Stimulated activated CD4-positive, alpha-beta T cell treated with anti-CD3 and anti-CD28 coated beads, TNF-alpha, amount 100 ng/mL, for 1 hour (primary cell): ENCODE measurements at regions not wholly inside any gene's neighbourhood (a gene's known extent, or its start where the extent isn't known, plus 50 kb on each side); places are given as distances from the start of the nearest gene placed in this dataset.
"Not testable (repeated sequence)": the region's sequence is repeated elsewhere in the genome, so short reads cannot be mapped to it uniquely, and the experiment has no call there.

Source experiments
- DNase-seq, 3 donors: peaks; one replicate each; pipeline ENCODE4 v3.0.0-alpha.2; 2020; ENCODE audit warnings: low read depth in 3 of 3, low spot score in 1 of 3

DNA sequence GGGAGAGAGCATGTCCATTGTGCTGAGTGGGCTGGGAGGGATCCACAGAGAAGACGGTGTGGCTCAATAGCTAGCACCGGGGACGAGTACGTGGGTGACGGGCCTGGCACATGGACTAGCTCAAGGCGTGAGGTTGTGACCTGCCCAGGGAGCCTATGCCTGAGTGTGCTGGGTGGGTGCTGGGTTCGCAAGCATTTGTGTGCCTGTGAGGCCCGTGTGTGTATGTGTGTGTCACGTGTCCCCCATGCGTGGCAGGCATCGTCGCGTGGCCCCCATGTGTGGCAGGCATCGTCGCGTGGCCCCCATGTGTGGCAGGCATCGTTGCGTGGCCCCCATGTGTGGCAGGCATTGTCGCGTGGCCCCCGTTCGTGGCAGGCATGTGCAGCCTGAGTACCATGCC, 109.2 kb downstream of the TMEM121 start:
- no peak for DNase-seq

DNA sequence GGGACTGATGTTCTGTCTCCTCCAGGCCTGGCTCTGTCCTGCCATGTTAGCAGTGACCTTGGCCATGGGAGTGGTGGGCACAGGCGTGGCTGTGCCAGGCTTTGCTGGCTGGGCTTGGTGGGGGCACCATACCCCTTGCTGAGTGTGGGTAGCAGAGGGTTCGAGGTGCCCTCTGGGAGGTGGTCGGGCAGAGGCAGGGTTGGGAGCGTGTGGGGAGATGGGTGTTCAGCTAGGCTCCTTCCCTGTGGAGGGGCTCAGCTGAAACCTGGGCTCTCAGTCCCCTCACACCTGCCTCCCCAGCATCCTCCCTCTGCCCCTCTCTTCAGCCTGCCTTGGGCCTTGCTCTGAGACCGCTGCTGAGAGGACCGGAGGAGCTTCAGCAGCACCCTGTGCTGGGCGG, 109.6 kb downstream of the TMEM121 start:
- DNase-seq = not testable (repeated sequence)

DNA sequence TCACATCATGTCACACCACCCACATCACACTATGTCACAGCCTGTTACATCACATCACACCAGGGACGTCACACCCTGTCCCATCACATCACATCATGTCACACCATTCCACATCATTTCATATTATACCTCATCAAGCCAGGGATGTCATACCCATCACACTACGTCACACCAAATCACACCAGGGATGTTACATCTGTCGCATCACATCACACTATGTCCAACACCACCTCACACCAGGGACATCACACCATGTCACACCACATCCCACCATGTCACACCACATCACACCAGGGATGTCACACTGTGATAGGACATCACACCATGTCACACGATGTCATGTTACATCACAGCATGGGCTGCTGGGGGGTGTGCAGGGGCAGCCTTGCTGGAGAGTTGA, 110.6 kb downstream of the TMEM121 start:
- DNase-seq = no peak

DNA sequence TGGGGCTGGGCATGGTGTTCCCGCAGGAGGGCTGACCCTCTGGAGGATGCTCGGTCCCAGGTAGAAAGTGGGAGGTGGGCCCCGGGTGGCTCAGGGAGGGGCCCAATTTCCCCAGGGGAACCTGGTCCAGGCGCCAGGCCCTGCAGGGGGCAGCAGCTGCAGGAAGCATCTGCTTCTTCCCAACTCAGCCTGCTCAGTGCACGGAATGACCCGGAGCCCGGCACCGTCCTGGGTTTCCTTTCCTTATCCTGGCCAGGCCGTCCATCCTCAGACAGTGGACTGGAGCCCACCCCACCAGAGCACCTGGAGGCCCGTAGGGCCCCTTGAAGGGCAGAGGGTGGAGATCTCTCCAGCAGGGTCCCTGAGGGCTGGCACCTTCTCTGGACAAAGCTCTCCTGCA, 111.0 kb downstream of the TMEM121 start:
- DNase-seq = not testable (repeated sequence)

DNA sequence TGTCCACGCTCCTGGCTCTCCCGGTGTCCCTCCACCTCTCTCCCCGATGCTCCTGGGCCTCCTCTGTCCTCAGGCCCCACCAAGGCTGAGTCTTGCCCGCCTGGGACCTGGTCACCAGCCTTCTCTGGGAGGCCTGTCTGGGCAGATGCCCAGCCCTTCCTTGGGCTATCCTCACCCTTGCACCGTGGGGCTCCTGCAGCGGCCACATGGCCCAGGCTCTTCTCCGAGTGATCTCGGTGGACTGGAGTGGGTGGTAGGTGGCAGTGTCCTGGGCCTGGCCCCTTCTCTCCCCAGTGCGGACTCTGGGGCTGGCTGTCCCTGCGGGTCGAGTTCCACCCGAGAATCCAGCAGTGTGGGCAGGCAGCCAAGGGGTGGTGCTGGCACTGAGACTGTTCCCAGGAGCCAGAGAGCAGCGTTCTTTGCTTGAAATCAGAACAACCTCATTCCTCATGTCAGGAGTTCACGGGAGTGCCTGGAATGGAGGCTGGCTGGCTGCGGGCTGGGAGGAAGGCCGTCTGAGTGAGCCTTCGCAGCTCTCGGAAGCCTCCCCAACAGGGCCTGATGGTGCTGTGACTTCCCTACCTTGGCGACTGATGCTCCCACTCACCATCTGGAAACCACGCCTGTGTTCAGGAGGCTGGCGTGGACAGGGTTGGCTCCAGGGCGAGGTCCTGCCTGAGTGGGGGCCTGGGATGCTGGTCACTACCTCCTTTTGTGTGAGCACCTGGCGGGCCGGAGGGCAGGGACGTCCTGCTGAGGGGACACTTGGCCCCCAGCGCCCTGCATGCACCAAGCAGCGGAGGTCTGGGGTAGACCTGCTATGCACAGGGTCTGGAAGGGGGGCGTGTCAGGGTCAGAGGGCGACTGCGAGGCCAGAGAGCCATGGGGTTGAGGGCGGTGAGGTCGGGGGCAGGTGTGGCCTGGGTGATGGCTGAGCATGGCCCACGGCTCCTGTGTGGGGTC, 113.9 kb downstream of the TMEM121 start:
- DNase-seq = not testable (repeated sequence)

DNA sequence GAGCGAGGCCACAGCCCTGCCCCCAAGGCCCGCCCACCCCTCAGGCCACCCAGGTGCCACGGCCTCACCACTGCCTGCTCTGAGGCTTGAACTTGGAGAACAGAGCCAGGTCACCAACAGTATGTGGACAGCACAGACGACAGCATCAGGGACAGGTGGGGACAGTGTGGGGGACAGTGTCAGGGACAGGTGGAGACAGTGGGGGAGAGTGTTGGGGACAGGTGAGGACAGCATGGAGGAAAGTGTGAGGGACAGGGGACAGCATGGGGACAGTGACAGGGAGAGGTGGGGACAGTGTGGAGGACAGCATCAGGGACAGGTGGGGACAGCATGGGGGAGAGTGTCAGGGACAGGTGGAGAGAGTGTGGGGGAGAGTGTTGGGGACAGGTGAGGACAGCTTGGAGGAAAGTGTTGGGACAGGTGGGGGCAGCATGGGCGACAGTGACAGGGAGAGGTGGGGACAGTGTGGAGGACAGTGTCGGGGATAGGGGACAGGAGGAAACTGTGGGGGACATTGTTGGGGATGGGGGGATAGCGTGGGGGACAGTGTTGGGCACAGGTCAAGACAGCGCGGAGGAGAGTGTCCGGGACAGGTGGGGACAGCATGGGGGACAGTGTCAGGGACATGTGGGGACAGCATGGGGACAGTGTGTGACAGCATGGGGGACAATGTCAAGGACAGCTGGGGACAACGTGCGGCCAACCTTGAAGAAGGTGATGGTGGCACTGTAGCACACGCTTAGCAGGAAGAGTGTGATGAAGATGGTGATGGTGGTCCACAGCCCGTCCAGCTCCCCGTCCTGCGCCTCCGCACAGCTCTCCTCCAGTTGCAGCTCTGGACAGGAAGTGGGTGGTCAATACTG, 114.9 kb downstream of the TMEM121 start:
- no peak for DNase-seq

DNA sequence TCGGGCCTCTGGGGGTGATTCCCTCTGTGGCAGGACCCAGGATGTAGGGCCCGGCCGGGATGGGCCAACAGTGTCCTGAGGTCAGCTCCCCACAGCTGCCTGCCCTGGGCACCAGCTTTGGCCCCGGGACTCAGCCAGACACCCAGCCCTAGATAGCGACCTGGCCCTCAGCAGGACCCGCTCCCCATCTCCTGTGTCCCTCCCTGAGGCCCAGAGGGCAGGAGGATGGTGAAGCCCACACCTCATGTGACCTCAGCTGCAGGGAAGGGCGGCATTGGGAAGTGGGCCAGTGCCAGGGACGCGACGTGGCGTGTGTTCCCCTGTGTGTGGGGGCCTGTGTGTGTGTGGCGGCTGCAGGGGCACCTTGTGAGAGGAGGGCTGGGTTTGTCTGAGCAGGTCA, 115.6 kb downstream of the TMEM121 start:
- not testable (repeated sequence) for DNase-seq

DNA sequence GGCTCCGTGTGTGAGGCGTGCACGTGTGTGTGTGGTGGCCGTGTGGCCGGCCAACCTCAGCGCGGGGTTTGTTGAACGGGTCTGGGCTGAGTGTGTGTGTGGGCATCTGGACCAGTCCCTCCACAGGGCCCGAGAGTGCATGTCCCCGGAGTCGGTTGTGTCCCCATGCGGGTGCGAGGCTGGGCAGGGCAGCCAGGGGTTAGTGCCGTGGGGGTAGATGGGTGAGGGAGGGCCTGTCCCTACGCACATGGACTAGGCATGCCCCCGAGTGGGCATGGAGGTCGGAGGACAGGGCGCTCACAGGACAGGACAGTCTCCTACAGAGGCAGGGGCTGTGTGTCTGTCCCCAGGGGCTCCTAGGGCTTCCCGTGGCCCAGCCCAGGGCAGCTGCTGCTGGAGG, 116.1 kb downstream of the TMEM121 start:
- not testable (repeated sequence) for DNase-seq

DNA sequence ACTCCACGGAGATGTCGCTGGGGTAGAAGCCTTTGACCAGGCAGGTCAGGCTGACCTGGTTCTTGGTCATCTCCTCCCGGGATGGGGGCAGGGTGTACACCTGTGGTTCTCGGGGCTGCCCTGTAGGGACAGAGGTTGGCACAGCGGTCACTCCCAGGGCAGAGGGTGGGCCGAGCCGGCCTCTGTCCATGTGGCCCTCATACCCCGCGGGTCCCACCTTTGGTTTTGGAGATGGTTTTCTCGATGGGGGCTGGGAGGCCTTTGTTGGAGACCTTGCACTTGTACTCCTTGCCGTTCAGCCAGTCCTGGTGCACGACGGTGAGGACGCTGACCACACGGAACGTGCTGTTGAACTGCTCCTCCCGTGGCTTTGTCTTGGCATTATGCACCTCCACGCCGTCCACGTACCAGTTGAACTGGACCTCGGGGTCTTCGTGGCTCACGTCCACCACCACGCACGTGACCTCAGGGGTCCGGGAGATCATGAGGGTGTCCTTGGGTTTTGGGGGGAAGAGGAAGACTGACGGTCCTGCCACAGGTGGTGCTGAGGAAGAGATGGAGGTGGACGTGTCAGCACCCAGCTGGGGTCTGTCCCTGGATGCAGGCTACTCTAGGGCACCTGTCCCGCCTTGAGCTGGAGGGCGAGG, 117.1 kb downstream of the TMEM121 start:
- DNase-seq = not testable (repeated sequence)

DNA sequence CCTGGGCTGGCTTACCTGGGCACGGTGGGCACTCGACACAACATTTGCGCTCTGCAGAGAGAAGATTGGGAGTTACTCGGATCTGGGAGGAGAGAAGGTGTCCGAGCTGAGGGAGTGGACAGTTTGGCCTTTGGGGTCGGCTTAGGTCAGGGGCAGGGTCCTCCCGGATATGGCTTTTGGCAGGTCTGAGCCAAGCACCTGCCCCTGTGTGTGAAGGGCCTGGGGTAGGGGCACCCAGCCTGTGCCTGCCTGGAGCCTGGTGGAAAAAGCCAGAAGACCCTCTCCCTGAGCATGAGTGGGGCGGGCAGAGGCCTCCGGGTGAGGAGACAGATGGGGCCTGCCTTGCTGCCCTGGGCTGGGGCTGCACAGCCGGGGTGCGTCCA, 117.7 kb downstream of the TMEM121 start:
- DNase-seq = not testable (repeated sequence)

DNA sequence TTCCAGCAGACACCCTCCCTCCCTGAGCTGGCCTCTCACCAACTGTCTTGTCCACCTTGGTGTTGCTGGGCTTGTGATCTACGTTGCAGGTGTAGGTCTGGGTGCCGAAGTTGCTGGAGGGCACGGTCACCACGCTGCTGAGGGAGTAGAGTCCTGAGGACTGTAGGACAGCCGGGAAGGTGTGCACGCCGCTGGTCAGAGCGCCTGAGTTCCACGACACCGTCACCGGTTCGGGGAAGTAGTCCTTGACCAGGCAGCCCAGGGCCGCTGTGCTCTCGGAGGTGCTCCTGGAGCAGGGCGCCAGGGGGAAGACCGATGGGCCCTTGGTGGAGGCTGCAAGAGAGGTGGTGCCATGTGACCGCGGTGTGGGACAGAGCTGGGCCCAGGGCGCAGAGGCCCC, 118.1 kb downstream of the TMEM121 start:
- not testable (repeated sequence) for DNase-seq

DNA sequence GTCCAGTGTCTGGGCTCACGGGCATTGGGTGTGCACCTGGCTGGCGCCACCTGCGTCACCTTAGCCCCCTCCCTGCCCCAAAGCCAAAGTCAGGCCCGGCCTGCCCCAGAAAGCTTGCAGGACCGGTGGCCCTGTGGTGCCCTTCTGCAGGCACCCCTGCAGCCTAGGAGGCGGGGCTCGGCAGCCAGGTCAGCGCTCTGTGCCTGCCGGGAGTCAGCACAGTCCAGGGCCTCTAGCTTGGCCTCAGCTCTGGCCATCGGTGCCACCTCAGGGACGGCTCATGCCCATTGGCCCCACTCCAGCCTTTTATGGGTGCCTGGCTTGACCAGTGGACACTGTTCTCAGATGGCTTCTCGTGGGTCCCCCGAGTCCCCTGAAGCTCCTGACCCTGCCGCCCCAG, 118.5 kb downstream of the TMEM121 start:
- not testable (repeated sequence) for DNase-seq

DNA sequence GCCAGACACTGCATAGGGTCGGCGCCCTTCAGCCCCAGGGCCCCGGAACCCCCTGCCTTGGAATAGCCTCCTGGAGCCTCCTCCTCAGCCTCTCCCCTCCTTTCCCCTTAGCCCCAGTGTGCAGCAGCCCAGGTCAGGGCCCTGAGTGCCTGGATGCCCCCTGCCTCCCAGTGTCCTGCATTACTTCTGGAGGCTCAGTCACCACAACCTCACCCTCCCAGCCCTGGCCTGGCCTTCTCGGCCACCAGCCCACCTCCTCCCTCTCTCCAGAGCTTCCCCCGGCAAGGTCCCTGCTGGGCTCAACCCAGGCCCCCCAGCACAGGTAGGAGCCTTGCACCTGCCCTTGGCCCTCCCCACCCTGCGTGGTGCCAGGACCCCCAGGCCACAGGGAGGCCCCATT, 119.0 kb downstream of the TMEM121 start:
- DNase-seq = not testable (repeated sequence)

DNA sequence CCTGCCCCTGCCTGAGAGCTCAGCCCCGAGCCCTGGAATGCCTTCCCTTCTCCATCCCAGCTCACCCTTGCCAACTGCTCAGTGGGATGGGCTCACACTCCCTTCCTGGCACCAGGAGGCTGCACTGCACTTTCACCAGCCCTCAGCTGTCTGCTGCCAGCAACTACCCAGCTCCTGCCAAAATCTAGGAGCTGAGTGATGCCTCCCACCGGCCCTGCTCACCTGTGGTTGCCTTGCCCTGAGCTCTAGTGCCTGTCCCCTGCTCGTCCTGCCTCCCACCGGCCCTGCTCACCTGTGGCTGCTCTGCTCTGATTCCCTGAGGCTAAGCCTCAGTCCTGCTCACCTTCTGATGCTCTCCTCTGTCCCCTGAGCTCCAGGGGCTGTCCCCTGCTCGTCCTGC, 119.8 kb downstream of the TMEM121 start:
- no peak for DNase-seq

DNA sequence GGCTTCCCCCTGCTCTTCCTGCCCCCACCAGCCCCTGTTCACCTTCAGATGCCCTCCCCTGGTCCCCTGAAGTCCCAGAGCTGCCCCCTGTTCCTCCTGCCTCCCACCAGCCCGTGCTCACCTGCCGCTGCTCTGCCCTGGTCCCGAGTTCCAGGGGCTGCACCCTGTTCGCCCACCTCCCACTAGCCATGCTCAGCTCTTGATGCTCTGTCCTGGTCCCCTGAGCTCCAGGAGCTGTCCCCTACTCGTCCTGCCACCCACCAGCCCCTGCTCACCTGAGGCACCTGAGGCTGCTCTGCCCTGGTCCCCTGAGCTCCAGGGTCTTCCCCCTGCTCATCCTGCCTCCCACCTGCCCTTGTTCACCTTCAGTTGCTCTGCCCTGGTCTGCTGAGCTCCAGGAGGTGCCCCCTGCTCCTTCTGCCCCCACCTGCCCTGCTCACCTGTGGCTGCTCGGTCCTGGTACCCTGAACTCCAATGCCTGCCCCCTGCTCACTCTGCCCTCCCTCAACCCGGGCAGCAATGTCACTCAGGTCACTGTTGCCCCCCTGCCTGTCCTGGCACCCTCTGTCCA, 120.4 kb downstream of the TMEM121 start:
- DNase-seq = not testable (repeated sequence)

DNA sequence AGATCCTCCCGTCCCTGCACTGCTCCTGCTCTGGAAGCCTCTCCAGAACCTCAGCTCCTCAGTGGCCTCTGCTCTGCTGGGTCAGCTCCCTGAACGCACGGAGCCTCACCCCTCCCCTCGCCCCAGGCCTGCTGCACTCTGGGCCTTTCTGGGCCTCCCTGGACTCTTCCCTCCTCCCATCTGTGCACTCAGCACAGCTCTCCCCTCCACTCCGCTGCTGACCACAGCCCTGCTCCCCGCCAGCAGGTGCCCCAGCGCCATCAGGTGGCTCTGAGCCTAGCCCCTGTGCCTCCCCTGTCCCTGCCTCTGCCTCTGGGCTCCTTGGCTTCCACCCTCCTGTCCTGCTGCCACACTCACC, 121.0 kb downstream of the TMEM121 start:
- not testable (repeated sequence) for DNase-seq

DNA sequence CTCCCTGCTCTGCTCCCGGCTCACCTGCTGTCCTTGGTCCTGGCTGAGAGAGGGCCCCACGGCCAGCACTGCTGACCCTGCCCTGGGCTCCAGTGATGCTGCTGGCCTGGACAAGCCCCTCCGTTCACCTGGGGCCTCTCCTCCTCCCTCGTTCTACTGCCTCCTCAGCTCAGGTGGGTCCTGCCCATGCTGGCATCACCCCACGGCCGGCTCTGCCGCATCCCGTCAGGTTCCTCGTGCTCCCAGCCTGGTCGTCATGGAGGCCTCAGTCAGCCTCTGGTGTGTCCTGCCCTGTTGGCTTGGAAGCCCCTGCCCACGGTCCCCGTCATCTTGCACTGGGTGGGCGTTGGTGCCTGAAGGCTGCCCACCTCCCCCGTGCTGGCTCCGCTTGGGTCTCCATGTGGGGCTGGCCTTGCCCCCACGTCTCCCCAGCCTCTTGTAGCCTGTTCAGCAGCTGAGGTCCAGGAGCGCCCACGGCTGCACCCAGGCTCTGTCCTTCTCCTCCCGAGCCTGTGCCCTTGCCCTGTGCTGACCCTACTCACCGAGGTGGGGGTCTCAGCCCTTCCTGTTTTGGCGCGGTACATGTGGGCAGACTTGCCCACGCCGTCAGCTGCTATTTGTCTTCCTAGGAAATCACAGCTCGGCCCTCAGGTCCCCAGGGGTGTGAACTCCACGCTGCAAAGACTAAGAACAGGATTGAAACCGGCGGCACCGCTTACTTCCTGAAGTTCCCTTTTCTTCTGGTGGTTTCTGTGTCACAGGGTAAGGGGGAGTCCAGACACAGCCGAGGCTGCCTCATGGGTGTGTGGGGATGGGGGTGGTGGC, 121.6 kb downstream of the TMEM121 start:
- DNase-seq = no peak

DNA sequence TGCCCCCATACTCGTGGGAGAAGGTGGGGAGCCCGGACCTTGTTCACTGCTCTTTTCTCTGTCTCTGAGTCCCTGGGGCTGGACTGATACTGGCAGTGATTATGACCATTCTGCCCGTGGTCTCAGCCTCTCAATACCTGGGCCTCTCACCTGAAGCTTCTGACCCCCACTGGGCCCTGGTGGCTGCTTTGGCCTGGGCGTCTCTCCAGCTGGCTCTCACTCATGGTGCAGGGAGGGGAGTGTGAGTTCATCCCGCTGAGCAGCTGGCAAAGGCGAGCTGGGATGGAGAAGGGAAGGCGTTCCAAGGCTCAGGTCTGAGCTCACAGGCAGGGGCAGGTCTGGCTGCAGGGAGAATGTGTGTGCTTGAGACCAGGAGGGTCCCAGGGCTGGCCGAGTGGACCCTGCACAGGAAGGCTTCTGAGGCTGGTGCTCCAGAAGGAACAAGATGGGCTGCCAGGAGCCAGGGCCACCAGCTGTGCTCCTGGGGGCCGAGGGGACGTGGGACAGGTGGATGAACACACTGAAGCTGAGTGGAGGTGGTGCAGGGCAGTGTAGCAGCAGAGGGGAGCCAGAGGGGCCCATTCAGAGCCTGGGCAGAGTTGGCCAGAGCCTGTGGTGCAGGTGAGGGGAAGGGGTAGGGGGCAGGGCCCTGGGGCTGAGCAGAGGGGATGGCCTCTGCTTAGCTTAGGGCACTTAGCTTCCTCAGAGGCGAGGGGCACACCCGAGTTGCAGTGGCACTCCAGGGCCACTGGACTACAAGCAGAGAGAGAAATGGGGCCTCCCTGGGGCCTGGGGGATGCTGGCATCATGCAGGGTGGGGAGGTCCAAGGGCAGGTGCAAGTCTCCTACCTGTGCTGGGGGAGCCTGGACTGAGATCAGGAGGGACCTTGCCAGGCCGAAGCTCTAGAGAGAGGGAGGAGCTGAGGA, 122.5 kb downstream of the TMEM121 start:
- DNase-seq = not testable (repeated sequence)

DNA sequence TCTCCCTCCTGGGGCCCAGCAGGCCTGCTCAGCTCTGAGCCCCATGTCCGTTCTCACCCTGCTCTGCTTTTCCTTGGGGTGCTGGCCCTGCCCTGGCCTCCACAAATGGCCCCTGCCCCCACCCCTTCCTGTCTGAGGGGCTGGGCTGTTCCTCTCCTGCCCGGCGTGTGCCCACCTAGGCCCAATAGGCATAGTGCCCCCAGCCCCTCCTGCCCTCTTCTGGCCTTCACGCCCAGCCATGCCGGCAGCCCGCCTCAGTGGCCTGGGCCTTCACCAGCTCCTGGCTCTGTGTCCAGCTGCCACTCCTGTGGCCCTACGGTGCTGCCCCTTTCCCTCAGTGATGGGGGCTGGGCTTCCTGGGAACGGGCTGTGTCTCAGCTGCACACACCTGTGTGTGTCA, 125.9 kb downstream of the TMEM121 start:
- not testable (repeated sequence) for DNase-seq
